ENCODE measurements at regions not wholly inside any gene's neighbourhood (a gene's known extent, or its start where the extent isn't known, plus 50 kb on each side); places are given as distances from the start of the nearest gene placed in this dataset.

DNA sequence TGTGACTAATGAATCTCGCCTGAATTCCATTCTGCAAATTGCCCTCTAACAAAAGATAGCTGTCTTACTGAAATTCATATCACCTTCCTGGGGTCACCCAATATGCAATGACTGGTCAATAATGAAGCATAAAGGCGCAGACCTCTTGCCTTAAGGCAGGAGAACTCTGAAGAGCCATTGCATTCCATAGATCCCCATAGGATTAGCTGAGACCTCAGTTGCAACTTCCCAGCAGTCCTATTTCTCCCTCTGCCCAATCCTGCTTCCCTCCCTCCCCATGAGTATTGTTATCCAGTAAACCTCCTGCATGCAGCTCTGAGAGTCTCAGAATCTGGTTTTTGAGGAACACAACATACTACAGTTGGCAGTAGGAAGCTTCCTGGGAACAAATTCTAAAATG, 396.5 kb downstream of the DCAF12L2 start:
- Histone ChIP-seq H3F3A (ENCODE audit: low read length, unreplicated experiment) (no peaks in the 10 kb centered on the region), H3K9me2 (replicated peaks; ENCODE audit: low read length) (no peaks in the 10 kb centered on the region), H3K4me3 (ENCODE audit: low read length) (no peak overlapping the region), H3K27ac (ENCODE audit: low read length) (no peak overlapping the region), H3K27me3 (ENCODE audit: low read length) (no peaks in the 10 kb centered on the region), H3K9ac (ENCODE audit: low read length) (no peak overlapping the region), H3K36me3 (ENCODE audit: low read depth, low read length) (no peaks in the 10 kb centered on the region), H4K20me1 (ENCODE audit: low read length) (no peaks in the 10 kb centered on the region), H3K4me2 (ENCODE audit: low read length) (no peak overlapping the region), H3K9me3 (ENCODE audit: low read length) (no peaks in the 10 kb centered on the region), H3K4me1 (ENCODE audit: insufficient read depth, low read length) (no peaks in the 10 kb centered on the region), H3K79me2 (ENCODE audit: low read length) (no peaks in the 10 kb centered on the region), H2AFZ (ENCODE audit: low read length) (no peak overlapping the region)
- POLR2A ChIA-PET (ENCODE audit: unreplicated experiment) = no interaction called here
- ATAC-seq (no peak), DNase-seq (no peak)
- intact Hi-C loops (cut with micrococcal nuclease) = no loop called here
- CTCF ChIA-PET = no interaction called here
- BruUV-seq (replicated peaks) = no TSS peak
- TF ChIP-seq, protein P1, sequence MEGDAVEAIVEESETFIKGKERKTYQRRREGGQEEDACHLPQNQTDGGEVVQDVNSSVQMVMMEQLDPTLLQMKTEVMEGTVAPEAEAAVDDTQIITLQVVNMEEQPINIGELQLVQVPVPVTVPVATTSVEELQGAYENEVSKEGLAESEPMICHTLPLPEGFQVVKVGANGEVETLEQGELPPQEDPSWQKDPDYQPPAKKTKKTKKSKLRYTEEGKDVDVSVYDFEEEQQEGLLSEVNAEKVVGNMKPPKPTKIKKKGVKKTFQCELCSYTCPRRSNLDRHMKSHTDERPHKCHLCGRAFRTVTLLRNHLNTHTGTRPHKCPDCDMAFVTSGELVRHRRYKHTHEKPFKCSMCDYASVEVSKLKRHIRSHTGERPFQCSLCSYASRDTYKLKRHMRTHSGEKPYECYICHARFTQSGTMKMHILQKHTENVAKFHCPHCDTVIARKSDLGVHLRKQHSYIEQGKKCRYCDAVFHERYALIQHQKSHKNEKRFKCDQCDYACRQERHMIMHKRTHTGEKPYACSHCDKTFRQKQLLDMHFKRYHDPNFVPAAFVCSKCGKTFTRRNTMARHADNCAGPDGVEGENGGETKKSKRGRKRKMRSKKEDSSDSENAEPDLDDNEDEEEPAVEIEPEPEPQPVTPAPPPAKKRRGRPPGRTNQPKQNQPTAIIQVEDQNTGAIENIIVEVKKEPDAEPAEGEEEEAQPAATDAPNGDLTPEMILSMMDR (conservative IDR thresholded peaks at IDR 0.05; ENCODE audit: low read depth, low read length) = no peak
- TF ChIP-seq EZH2 (IDR thresholded peaks at IDR 0.05; ENCODE audit: low read length, unreplicated experiment) = no peak

DNA sequence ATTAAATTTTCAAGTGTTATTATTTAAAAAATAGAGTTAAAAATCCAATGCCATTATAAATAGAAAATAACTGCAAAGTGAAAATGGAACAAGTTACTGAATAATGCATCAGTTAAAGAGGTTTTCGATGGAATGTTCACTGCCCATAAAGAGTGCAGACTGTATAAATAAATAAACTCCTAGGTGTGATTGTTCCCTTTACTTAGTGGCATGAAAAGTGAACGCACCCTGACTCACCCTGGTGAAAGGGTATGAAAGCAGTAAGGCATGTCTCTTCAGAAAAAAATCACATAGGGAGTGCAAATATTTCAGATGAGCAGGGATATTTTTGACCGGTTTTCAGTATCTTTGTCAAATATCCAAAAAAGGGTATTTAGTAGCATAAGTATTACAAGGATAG, 387.8 kb downstream of the DCAF12L2 start:
- BruUV-seq (replicated peaks) = no TSS peak
- Histone ChIP-seq H3K4me2 (ENCODE audit: low read length) (no peak overlapping the region), H3K4me3 (ENCODE audit: low read length) (no peak overlapping the region), H3F3A (ENCODE audit: low read length, unreplicated experiment) (no peaks in the 10 kb centered on the region), H3K36me3 (ENCODE audit: low read depth, low read length) (no peaks in the 10 kb centered on the region), H3K4me1 (ENCODE audit: insufficient read depth, low read length) (no peaks in the 10 kb centered on the region), H3K27me3 (ENCODE audit: low read length) (no peaks in the 10 kb centered on the region), H3K27ac (ENCODE audit: low read length) (no peak overlapping the region), H4K20me1 (ENCODE audit: low read length) (no peaks in the 10 kb centered on the region), H3K9me3 (ENCODE audit: low read length) (no peaks in the 10 kb centered on the region), H3K9ac (ENCODE audit: low read length) (no peak overlapping the region), H3K9me2 (replicated peaks; ENCODE audit: low read length) (no peaks in the 10 kb centered on the region), H2AFZ (ENCODE audit: low read length) (no peak overlapping the region), H3K79me2 (ENCODE audit: low read length) (no peaks in the 10 kb centered on the region)
- DNase-seq (peak; percentile 23), ATAC-seq (peak; percentile 38)
- TF ChIP-seq EZH2 (IDR thresholded peaks at IDR 0.05; ENCODE audit: low read length, unreplicated experiment) = no peak
- TF ChIP-seq, protein P1 (conservative IDR thresholded peaks at IDR 0.05; ENCODE audit: low read depth, low read length) = no peak
- TF ChIP-seq EZH2phosphoT487 (IDR thresholded peaks at IDR 0.05; ENCODE audit: borderline replicate concordance, low read length) = no peak
- intact Hi-C loops (cut with micrococcal nuclease) = no loop called here
- ChIA-PET POLR2A (ENCODE audit: unreplicated experiment) (no interaction called here), CTCF (no interaction called here)

DNA sequence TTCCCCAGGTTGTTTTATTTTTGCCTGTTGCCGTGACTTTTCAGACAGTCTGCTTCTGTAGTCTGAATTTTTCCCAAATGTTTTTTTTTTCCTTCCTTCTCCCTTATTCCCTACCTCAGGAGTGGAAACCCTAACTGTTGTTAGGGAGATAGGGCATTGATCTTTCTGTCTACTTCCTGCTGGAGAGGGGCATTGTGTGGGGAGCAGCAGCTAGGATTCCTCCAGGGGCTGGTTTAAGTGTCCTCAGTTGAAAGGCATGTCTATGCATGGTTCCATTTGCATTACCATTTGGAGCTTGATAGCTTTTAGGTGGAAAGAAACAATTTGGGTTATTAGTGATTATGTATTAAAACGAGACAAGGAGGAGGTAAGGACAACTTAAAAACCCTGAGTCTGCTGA, 383.9 kb downstream of the DCAF12L2 start:
- H3K27me3 ChIP-seq (ENCODE audit: low read length) = no peaks in the 10 kb centered on the region
- H3K4me1 ChIP-seq (ENCODE audit: insufficient read depth, low read length) = no peaks in the 10 kb centered on the region
- no peaks in the 10 kb centered on the region for H3F3A ChIP-seq (ENCODE audit: low read length, unreplicated experiment)
- no peaks in the 10 kb centered on the region for H3K9me2 ChIP-seq (replicated peaks; ENCODE audit: low read length)
- H3K9ac ChIP-seq (ENCODE audit: low read length) = no peak overlapping the region
- H3K4me3 ChIP-seq (ENCODE audit: low read length) = no peak overlapping the region
- POLR2A ChIA-PET (ENCODE audit: unreplicated experiment) = no interaction called here
- intact Hi-C loops (cut with micrococcal nuclease) = no loop called here
- no peak overlapping the region for H3K27ac ChIP-seq (ENCODE audit: low read length)
- no peaks in the 10 kb centered on the region for H3K79me2 ChIP-seq (ENCODE audit: low read length)
- TF ChIP-seq, protein P1 (conservative IDR thresholded peaks at IDR 0.05; ENCODE audit: low read depth, low read length) = no peak
- TF ChIP-seq EZH2 (IDR thresholded peaks at IDR 0.05; ENCODE audit: low read length, unreplicated experiment) (no peak), EZH2phosphoT487 (IDR thresholded peaks at IDR 0.05; ENCODE audit: borderline replicate concordance, low read length) (no peak)
- H3K9me3 ChIP-seq (ENCODE audit: low read length) = no peaks in the 10 kb centered on the region
- no peak overlapping the region for H2AFZ ChIP-seq (ENCODE audit: low read length)
- CTCF ChIA-PET = no interaction called here
- ATAC-seq (no peak), DNase-seq (no peak)
- no peaks in the 10 kb centered on the region for H4K20me1 ChIP-seq (ENCODE audit: low read length)
- H3K4me2 ChIP-seq (ENCODE audit: low read length) = no peak overlapping the region
- BruUV-seq (replicated peaks) = no TSS peak
- H3K36me3 ChIP-seq (ENCODE audit: low read depth, low read length) = no peaks in the 10 kb centered on the region
